Transverse colon (tissue), 3 donors: ENCODE measurements at regions not wholly inside any gene's neighbourhood (a gene's known extent, or its start where the extent isn't known, plus 50 kb on each side); places are given as distances from the start of the nearest gene placed in this dataset.

Source experiments
- POLR2A ChIP-seq: fragments of 450-650 bp; IDR thresholded peaks from one replicate; pipeline ENCODE4 v1.6.1; 2016; ENCODE audit warnings: antibody characterized with exemption, mild to moderate bottlenecking, moderate library complexity
- TF ChIP-seq, protein P1 (sequence below), 5 experiments: fragments of 200-600 bp in 3 of 5; fragments of 450-650 bp in 2 of 5; sonication (generic) in 3 of 5; IDR thresholded peaks; 1 replicate in 2 of 5; 2 replicates in 3 of 5; pipeline ENCODE4 v1.5.1; 2016 to 2017; ENCODE audit warnings: antibody characterized with exemption in 5 of 5, inconsistent platforms in 3 of 5, mild to moderate bottlenecking in 2 of 5, moderate library complexity in 1 of 5

DNA sequence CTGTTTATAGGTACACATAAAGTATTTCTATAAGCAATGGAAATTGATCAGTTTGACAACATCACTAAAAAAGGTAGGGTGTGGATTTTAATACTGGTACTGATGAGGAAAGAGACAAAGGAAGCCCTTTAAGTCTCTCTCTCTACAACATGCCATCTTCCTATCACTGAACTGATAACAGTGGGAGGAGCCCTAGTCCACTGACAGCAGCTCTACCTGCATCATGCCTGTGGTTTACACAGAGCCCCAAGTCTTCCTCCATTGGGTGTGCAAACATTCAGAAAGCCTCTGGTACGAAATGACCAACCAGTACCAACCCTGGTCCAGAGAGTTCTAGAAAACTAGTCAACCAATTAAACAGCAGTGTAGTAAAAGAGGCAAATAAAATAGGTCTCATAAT is 53.4 kb downstream of the KLF12 start:
- TF ChIP-seq POLR2A = no peak
- TF ChIP-seq, protein P1, sequence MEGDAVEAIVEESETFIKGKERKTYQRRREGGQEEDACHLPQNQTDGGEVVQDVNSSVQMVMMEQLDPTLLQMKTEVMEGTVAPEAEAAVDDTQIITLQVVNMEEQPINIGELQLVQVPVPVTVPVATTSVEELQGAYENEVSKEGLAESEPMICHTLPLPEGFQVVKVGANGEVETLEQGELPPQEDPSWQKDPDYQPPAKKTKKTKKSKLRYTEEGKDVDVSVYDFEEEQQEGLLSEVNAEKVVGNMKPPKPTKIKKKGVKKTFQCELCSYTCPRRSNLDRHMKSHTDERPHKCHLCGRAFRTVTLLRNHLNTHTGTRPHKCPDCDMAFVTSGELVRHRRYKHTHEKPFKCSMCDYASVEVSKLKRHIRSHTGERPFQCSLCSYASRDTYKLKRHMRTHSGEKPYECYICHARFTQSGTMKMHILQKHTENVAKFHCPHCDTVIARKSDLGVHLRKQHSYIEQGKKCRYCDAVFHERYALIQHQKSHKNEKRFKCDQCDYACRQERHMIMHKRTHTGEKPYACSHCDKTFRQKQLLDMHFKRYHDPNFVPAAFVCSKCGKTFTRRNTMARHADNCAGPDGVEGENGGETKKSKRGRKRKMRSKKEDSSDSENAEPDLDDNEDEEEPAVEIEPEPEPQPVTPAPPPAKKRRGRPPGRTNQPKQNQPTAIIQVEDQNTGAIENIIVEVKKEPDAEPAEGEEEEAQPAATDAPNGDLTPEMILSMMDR (IDR thresholded peaks at IDR 0.05) = no peak
